ENCODE measurements at regions not wholly inside any gene's neighbourhood (a gene's known extent, or its start where the extent isn't known, plus 50 kb on each side); places are given as distances from the start of the nearest gene placed in this dataset.

DNA sequence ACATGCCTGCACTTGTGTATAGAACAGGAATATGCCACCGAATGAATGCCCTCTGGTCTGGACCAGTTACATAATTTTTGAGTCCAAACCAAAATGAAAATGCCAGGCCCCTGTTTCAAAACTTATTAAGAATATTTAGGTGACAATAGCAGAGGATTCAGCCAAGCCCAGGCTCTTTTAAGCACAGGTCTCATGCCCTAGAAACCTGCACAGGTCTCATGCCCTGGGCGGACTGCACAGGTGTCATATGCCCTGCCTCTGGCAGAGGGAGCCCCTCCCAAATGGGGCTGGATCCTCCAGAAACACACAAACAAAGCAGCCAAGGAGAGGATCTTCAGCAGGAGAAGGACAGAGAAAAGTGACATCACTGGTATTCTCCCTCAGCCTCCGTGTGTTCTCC, 605.4 kb upstream of the NRP1 start:
- no peak for DNase-seq
- H3K9me3 Mint-ChIP-seq = peaks cover 0 to 3% (median 0%) of the 10 kb centered on the region in 7 donors
- no peak overlapping the region for H3K4me2 ChIP-seq (replicated peaks; ENCODE audit: extremely low read depth, low read length, poor library complexity, severe bottlenecking)

GRCh38 chr10:33939410-33939809, 604.9 kb upstream of the NRP1 start:
- no peak for DNase-seq
- WGBS (ENCODE audit: insufficient coverage) = no CpG with 5 or more reads among the region's 4 CpGs
- intact Hi-C loops (cut with micrococcal nuclease) = no loop called here
- H3K9ac ChIP-seq (ENCODE audit: insufficient read depth, low read length, poor library complexity, severe bottlenecking) = no peak overlapping the region
- H3K9me3 ChIP-seq (replicated peaks in 1 of 2; ENCODE audit: control insufficient read depth in 1 of 2, insufficient read depth in 1 of 2, low read length in 2 of 2) = no peaks in the 10 kb centered on the region
- no peak overlapping the region for H2AFZ ChIP-seq (ENCODE audit: insufficient read depth, low read depth, low read length, poor library complexity, severe bottlenecking)
- Mint-ChIP-seq H3K4me3 (no peak overlapping the region), H3K36me3 (no peaks in the 10 kb centered on the region), H3K27ac (no peak overlapping the region), H3K27me3 (ENCODE audit: low read depth in 3 of 3) (peaks cover 0 to 3% (median 0%) of the 10 kb centered on the region in 3 donors), H3K4me1 (no peaks in the 10 kb centered on the region), H3K9me3 (peaks cover 0 to 3% (median 0%) of the 10 kb centered on the region in 7 donors)
- no peak overlapping the region for H3K4me2 ChIP-seq (replicated peaks; ENCODE audit: extremely low read depth, low read length, poor library complexity, severe bottlenecking)
- H4K20me1 ChIP-seq (ENCODE audit: insufficient read depth, low read length) = no peaks in the 10 kb centered on the region
- no peak for TF ChIP-seq CTCF (IDR thresholded peaks at IDR 0.05)
- no peaks in the 10 kb centered on the region for H3K4me1 ChIP-seq (ENCODE audit: control insufficient read depth in 1 of 2, insufficient read depth in 2 of 2, low read length in 2 of 2)
- no peak overlapping the region for H3K4me3 ChIP-seq (replicated peaks in 1 of 3; ENCODE audit: low read depth in 2 of 3, low read length in 3 of 3)
- no peaks in the 10 kb centered on the region for H3K27me3 ChIP-seq (ENCODE audit: control insufficient read depth in 2 of 2, insufficient read depth in 2 of 2, low read length in 2 of 2)
- no peaks in the 10 kb centered on the region for H3K79me2 ChIP-seq (ENCODE audit: insufficient read depth, low read length)
- H3K27ac ChIP-seq (ENCODE audit: low read depth in 1 of 2, low read length in 2 of 2) = no peak overlapping the region
- no peaks in the 10 kb centered on the region for H3K36me3 ChIP-seq (replicated peaks in 1 of 2; ENCODE audit: control insufficient read depth in 1 of 2, insufficient read depth in 2 of 2, low read length in 2 of 2)

More for the DNA sequence above, 605.4 kb upstream of the NRP1 start:
- Histone ChIP-seq H3K9me3 (replicated peaks in 1 of 2; ENCODE audit: control insufficient read depth in 1 of 2, insufficient read depth in 1 of 2, low read length in 2 of 2) (no peaks in the 10 kb centered on the region), H2AFZ (ENCODE audit: insufficient read depth, low read depth, low read length, poor library complexity, severe bottlenecking) (no peak overlapping the region), H3K9ac (ENCODE audit: insufficient read depth, low read length, poor library complexity, severe bottlenecking) (no peak overlapping the region), H3K4me3 (replicated peaks in 1 of 3; ENCODE audit: low read depth in 2 of 3, low read length in 3 of 3) (no peak overlapping the region), H3K4me1 (ENCODE audit: control insufficient read depth in 1 of 2, insufficient read depth in 2 of 2, low read length in 2 of 2) (no peaks in the 10 kb centered on the region), H3K79me2 (ENCODE audit: insufficient read depth, low read length) (no peaks in the 10 kb centered on the region), H3K27me3 (ENCODE audit: control insufficient read depth in 2 of 2, insufficient read depth in 2 of 2, low read length in 2 of 2) (no peaks in the 10 kb centered on the region), H4K20me1 (ENCODE audit: insufficient read depth, low read length) (no peaks in the 10 kb centered on the region), H3K27ac (ENCODE audit: low read depth in 1 of 2, low read length in 2 of 2) (no peak overlapping the region), H3K36me3 (replicated peaks in 1 of 2; ENCODE audit: control insufficient read depth in 1 of 2, insufficient read depth in 2 of 2, low read length in 2 of 2) (no peaks in the 10 kb centered on the region)
- WGBS (ENCODE audit: insufficient coverage) = 100% methylated on average over 1 of the region's 3 CpGs
- Mint-ChIP-seq H3K27ac (no peak overlapping the region), H3K27me3 (ENCODE audit: low read depth in 3 of 3) (peaks cover 0 to 3% (median 0%) of the 10 kb centered on the region in 3 donors), H3K4me1 (no peaks in the 10 kb centered on the region), H3K4me3 (no peak overlapping the region), H3K36me3 (no peaks in the 10 kb centered on the region)
- intact Hi-C loops (cut with micrococcal nuclease) = no loop called here
- TF ChIP-seq CTCF (IDR thresholded peaks at IDR 0.05) = no peak

Measured in CD14-positive monocyte (primary cell).